GM12891 (cell line): ENCODE measurements at regions not wholly inside any gene's neighbourhood (a gene's known extent, or its start where the extent isn't known, plus 50 kb on each side); places are given as distances from the start of the nearest gene placed in this dataset.

Experiments
- POLR2A ChIP-seq: IDR thresholded peaks from 2 replicates; pipeline ENCODE4 v1.6.1; 2011; ENCODE audit warnings: low read depth, low read length, control low read depth
- POLR2AphosphoS5 ChIP-seq: IDR thresholded peaks from 2 replicates; pipeline ENCODE4 v1.6.1; 2011; ENCODE audit warnings: low read depth, low read length, control low read depth
- TAF1 ChIP-seq: IDR thresholded peaks from 2 replicates; pipeline ENCODE4 v1.6.1; 2011; ENCODE audit warnings: low read depth, low read length, control low read depth

- TF ChIP-seq POLR2AphosphoS5 (no peak), POLR2A (no peak), TAF1 (no peak)
Observed at GRCh38 chr1:173307845-173308244, 100.7 kb upstream of the TNFSF4 start.
